DMS 273 treated with DMSO at 0.1 percent for 48 hours (cell line): ENCODE measurements at regions not wholly inside any gene's neighbourhood (a gene's known extent, or its start where the extent isn't known, plus 50 kb on each side); places are given as distances from the start of the nearest gene placed in this dataset.

Experiments used
- DNase-seq: peaks from one replicate; lab custom pipeline; 2025; lab: John Stamatoyannopoulos, UW

- DNase-seq, result no peak
Observed at GRCh38 chr3:43180027-43180426, 74.1 kb upstream of the POMGNT2 start.

GRCh38 chr3:43178891-43179366 lies 73.0 kb upstream of the POMGNT2 start:
- DNase-seq, result no peak

- DNase-seq, result no peak
Observed at GRCh38 chr3:43177085-43177484, 71.2 kb upstream of the POMGNT2 start.

GRCh38 chr3:43176666-43177065 lies 70.8 kb upstream of the POMGNT2 start:
- peak; percentile 18 for DNase-seq

GRCh38 chr3:43175541-43175940 lies 69.7 kb upstream of the POMGNT2 start:
- no peak for DNase-seq

- DNase-seq, result no peak
Observed at GRCh38 chr3:43173949-43174348, 68.1 kb upstream of the POMGNT2 start.

GRCh38 chr3:43171748-43172147 lies 65.9 kb upstream of the POMGNT2 start:
- DNase-seq, result no peak

GRCh38 chr3:43170553-43170952 lies 64.7 kb upstream of the POMGNT2 start:
- no peak for DNase-seq

GRCh38 chr3:43169987-43170386 lies 64.1 kb upstream of the POMGNT2 start:
- no peak for DNase-seq

- no peak for DNase-seq
Observed at GRCh38 chr3:43166406-43166805, 60.5 kb upstream of the POMGNT2 start.

GRCh38 chr3:43165786-43166185 lies 59.9 kb upstream of the POMGNT2 start:
- no peak for DNase-seq

GRCh38 chr3:43163895-43164493 lies 58.1 kb upstream of the POMGNT2 start:
- DNase-seq, result no peak

GRCh38 chr3:43162230-43163084 lies 56.6 kb upstream of the POMGNT2 start:
- DNase-seq, result no peak

- no peak for DNase-seq
Observed at GRCh38 chr3:43161684-43162229, 55.9 kb upstream of the POMGNT2 start.

- DNase-seq, result no peak
Observed at GRCh38 chr3:43160664-43161063, 54.8 kb upstream of the POMGNT2 start.

GRCh38 chr3:43159876-43160255 lies 54.0 kb upstream of the POMGNT2 start:
- no peak for DNase-seq

GRCh38 chr3:43159131-43159875 lies 53.4 kb upstream of the POMGNT2 start:
- peak; percentile 9 for DNase-seq

GRCh38 chr3:43156812-43157455 lies 51.1 kb upstream of the POMGNT2 start:
- no peak for DNase-seq

GRCh38 chr3:43155464-43156121 lies 49.7 kb upstream of the POMGNT2 start:
- DNase-seq, result no peak
